IgD-negative memory B cell (primary cell): ENCODE measurements at regions not wholly inside any gene's neighbourhood (a gene's known extent, or its start where the extent isn't known, plus 50 kb on each side); places are given as distances from the start of the nearest gene placed in this dataset.
"Not testable (repeated sequence)": the region's sequence is repeated elsewhere in the genome, so short reads cannot be mapped to it uniquely, and the experiment has no call there.

Experiments
- H3K27ac Mint-ChIP-seq, 3 donors: one replicate each; pipeline ENCODE4 v1.8.0; 2020 to 2022; ENCODE audit warnings: mild to moderate bottlenecking in 3 of 3, mixed read lengths in 3 of 3, moderate library complexity in 1 of 3
- H3K27me3 Mint-ChIP-seq: one replicate; pipeline ENCODE4 v1.8.0; 2021; ENCODE audit warnings: mixed read lengths
- H3K36me3 Mint-ChIP-seq: one replicate; pipeline ENCODE4 v1.8.0; 2020; ENCODE audit warnings: mild to moderate bottlenecking, mixed read lengths
- H3K4me1 Mint-ChIP-seq, 3 donors: one replicate each; pipeline ENCODE4 v1.8.0; 2020 to 2022; ENCODE audit warnings: mixed read lengths in 3 of 3, mild to moderate bottlenecking in 1 of 3
- H3K4me3 Mint-ChIP-seq, 4 donors: one replicate each; pipeline ENCODE4 v1.8.0; 2020 to 2022; ENCODE audit warnings: mild to moderate bottlenecking in 4 of 4, mixed read lengths in 4 of 4, moderate library complexity in 3 of 4
- H3K9me3 Mint-ChIP-seq, 3 donors: one replicate each; pipeline ENCODE4 v1.8.0; 2020 to 2021; ENCODE audit warnings: mixed read lengths in 3 of 3, mild to moderate bottlenecking in 1 of 3

DNA sequence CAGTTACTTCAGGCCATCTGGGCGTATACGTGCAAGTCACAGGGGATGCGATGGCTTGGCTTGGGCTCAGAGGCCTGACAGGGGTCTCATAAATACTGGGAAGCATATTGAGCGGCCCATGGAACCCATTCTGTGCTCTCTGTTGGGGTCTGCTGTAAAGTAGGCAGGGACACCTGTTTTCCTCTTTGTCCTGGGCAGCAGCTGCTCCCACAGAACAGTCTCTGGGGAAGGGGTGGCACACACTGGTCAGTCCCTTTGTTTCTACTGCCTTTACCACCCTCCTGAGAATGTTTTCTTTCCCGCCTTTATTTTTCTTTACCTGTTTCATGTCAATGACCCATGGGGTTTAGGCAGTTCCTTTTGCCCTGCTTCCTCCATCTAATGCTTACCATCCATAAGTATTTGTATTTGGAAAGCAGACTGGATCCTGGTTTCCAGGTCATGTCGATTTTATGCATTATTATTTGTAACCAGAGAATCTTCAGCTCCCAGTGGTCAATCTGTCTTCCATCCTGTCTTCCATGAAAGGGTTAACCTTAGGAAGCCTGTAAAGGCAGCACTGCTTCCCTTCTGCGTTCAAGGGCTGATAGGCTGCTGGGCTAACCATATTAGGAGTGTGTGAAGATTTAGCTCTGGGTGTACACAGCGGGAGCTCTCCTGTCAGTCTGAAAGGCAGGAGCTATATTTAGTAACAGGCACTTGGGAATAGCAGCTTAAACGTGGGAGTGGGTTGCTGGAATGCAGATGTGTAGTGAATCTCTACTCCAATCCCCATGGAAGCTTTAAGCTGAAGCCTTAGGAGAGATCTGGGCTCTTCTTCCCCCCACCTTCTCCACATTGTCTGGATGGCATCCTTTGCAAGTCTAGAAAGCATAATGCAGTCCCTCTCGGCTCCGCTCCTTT is 124.0 kb downstream of the DYRK2 start:
- no peaks in the 10 kb centered on the region for H3K36me3 Mint-ChIP-seq
- H3K27ac Mint-ChIP-seq: no peak overlapping the region
- H3K9me3 Mint-ChIP-seq: no peaks in the 10 kb centered on the region
- H3K27me3 Mint-ChIP-seq: peaks cover 1% of the 10 kb centered on the region
- no peaks in the 10 kb centered on the region for H3K4me1 Mint-ChIP-seq
- H3K4me3 Mint-ChIP-seq: no peak overlapping the region

- Mint-ChIP-seq H3K27ac (no peak overlapping the region), H3K9me3 (peaks cover 0 to 2% (median 0%) of the 10 kb centered on the region in 3 donors), H3K4me3 (no peak overlapping the region), H3K27me3 (peaks cover 3% of the 10 kb centered on the region), H3K4me1 (no peaks in the 10 kb centered on the region), H3K36me3 (no peaks in the 10 kb centered on the region)
Observed at GRCh38 chr12:67773896-67774295, 125.4 kb downstream of the DYRK2 start.

- Mint-ChIP-seq H3K4me1 (no peaks in the 10 kb centered on the region), H3K9me3 (peaks cover 0 to 2% (median 0%) of the 10 kb centered on the region in 3 donors)
Observed at GRCh38 chr12:67774983-67775587, 126.5 kb downstream of the DYRK2 start.

GRCh38 chr12:67780580-67781084 is 132.1 kb downstream of the DYRK2 start:
- H3K36me3 Mint-ChIP-seq: no peaks in the 10 kb centered on the region
- peaks cover 0 to 2% (median 0%) of the 10 kb centered on the region in 3 donors for H3K9me3 Mint-ChIP-seq
- H3K27ac Mint-ChIP-seq: no peak overlapping the region
- H3K27me3 Mint-ChIP-seq: peaks cover 1% of the 10 kb centered on the region
- H3K4me1 Mint-ChIP-seq: peaks cover 13 to 28% (median 17%) of the 10 kb centered on the region in 3 donors
- H3K4me3 Mint-ChIP-seq: no peak overlapping the region

More at GRCh38 chr12:67774983-67775587, 126.5 kb downstream of the DYRK2 start:
- Mint-ChIP-seq H3K27me3 (peaks cover 3% of the 10 kb centered on the region), H3K4me3 (no peak overlapping the region), H3K36me3 (no peaks in the 10 kb centered on the region), H3K27ac (no peak overlapping the region)

- Mint-ChIP-seq H3K4me1 (peaks cover 25 to 44% (median 32%) of the 10 kb centered on the region in 3 donors), H3K4me3 (no peak overlapping the region), H3K9me3 (peaks cover 0 to 2% (median 0%) of the 10 kb centered on the region in 3 donors), H3K27ac (no peak overlapping the region), H3K36me3 (no peaks in the 10 kb centered on the region), H3K27me3 (peaks cover 4% of the 10 kb centered on the region)
Observed at GRCh38 chr12:67782573-67782972, 134.0 kb downstream of the DYRK2 start.

GRCh38 chr12:67783393-67783792 is 134.8 kb downstream of the DYRK2 start:
- H3K27me3 Mint-ChIP-seq: peaks cover 2% of the 10 kb centered on the region
- peaks cover 25 to 46% (median 32%) of the 10 kb centered on the region in 3 donors for H3K4me1 Mint-ChIP-seq
- no peaks in the 10 kb centered on the region for H3K36me3 Mint-ChIP-seq
- H3K9me3 Mint-ChIP-seq: no peaks in the 10 kb centered on the region
- H3K4me3 Mint-ChIP-seq: peak overlapping the region in 1 of 4 donors; percentile 4
- no peak overlapping the region for H3K27ac Mint-ChIP-seq

DNA sequence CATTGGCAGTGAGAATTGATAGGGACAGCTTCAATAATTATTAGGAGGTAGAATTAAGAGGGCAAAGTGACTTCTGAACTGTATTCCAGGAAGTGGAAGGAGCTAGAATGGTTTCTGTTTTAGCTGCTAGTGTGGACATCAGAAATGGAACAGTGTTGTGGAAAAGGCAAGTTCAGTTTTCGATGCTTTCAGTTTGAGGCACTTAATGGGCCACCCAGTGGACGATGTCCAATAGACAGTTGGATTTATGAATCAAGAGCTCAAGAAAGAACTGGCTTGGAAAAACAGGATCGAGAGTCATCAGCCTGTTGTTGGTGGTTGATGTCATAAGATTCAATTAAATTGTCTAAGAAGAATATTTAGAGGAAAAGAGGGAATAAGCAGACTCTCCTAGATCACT is 136.3 kb downstream of the DYRK2 start:
- Mint-ChIP-seq H3K27me3 (peaks cover 2% of the 10 kb centered on the region), H3K4me1 (peaks cover 25 to 47% (median 35%) of the 10 kb centered on the region in 3 donors), H3K4me3 (peak overlapping the region in 1 of 4 donors; percentile 4), H3K9me3 (no peaks in the 10 kb centered on the region), H3K36me3 (no peaks in the 10 kb centered on the region), H3K27ac (peak overlapping the region in 1 of 3 donors; percentile 75)

DNA sequence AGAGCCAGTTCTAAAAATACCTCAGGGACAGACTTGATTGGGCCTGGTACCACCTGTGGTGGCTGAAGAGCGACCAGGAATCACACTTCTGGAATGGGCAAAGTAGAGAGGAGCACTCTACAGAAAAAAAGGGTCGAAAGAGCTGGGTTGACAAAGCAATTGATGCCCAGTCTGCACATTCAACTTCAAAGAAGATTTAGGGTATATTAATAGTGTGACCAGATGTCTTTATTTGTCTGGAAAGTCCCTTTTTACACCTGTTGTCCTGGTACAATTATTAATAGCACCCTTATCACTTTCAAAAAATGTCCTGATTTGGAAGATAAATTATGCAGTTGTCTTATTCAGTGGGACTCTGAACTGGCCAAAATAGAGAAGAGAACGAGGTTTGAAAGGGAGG is 137.5 kb downstream of the DYRK2 start:
- H3K27me3 Mint-ChIP-seq: peaks cover 2% of the 10 kb centered on the region
- H3K36me3 Mint-ChIP-seq: no peaks in the 10 kb centered on the region
- H3K9me3 Mint-ChIP-seq: peaks cover 0 to 2% (median 0%) of the 10 kb centered on the region in 3 donors
- H3K27ac Mint-ChIP-seq: peak overlapping the region in 1 of 3 donors; percentile 0
- no peak overlapping the region for H3K4me3 Mint-ChIP-seq
- peaks cover 25 to 47% (median 35%) of the 10 kb centered on the region in 3 donors for H3K4me1 Mint-ChIP-seq

GRCh38 chr12:67788118-67788517 is 139.6 kb downstream of the DYRK2 start:
- H3K4me3 Mint-ChIP-seq: no peak overlapping the region
- peaks cover 2% of the 10 kb centered on the region for H3K27me3 Mint-ChIP-seq
- H3K4me1 Mint-ChIP-seq: peaks cover 25 to 41% (median 35%) of the 10 kb centered on the region in 3 donors
- no peaks in the 10 kb centered on the region for H3K36me3 Mint-ChIP-seq
- H3K27ac Mint-ChIP-seq: no peak overlapping the region
- H3K9me3 Mint-ChIP-seq: peaks cover 0 to 5% (median 4%) of the 10 kb centered on the region in 3 donors

- Mint-ChIP-seq H3K27ac (no peak overlapping the region), H3K36me3 (no peaks in the 10 kb centered on the region), H3K4me1 (peaks cover 21 to 32% (median 28%) of the 10 kb centered on the region in 3 donors), H3K27me3 (peaks cover 2% of the 10 kb centered on the region), H3K4me3 (no peak overlapping the region), H3K9me3 (peaks cover 0 to 5% (median 4%) of the 10 kb centered on the region in 3 donors)
Observed at GRCh38 chr12:67789266-67789665, 140.7 kb downstream of the DYRK2 start.

- Mint-ChIP-seq H3K27ac (no peak overlapping the region), H3K4me3 (no peak overlapping the region), H3K27me3 (peaks cover 2% of the 10 kb centered on the region), H3K9me3 (peaks cover 0 to 5% (median 4%) of the 10 kb centered on the region in 3 donors), H3K4me1 (peaks cover 12 to 19% (median 18%) of the 10 kb centered on the region in 3 donors), H3K36me3 (no peaks in the 10 kb centered on the region)
Observed at GRCh38 chr12:67790660-67791059, 142.1 kb downstream of the DYRK2 start.

DNA sequence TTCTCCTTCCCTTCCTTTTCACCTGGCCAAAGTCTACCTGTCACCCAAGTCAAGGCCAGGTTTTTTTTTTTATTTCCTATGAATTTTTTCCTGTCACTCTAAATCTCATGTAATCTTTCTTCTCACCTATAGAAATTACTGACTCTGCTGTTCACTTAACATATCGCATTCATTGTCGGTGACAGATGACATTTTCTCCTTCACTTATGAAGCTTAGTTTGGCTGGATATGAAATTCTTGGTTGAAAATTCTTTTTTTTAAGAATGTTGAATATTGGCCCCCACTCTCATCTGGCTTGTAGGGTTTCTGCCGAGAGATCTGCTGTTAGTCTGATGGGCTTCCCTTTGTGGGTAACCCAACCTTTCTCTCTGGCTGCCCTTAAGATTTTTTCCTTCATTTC is 142.8 kb downstream of the DYRK2 start:
- H3K27me3 Mint-ChIP-seq, H3K27ac Mint-ChIP-seq, H3K36me3 Mint-ChIP-seq, H3K9me3 Mint-ChIP-seq, H3K4me3 Mint-ChIP-seq: not testable (repeated sequence)
- peaks cover 5 to 12% (median 11%) of the 10 kb centered on the region in 3 donors for H3K4me1 Mint-ChIP-seq

- Mint-ChIP-seq H3K9me3 (peaks cover 0 to 5% (median 4%) of the 10 kb centered on the region in 3 donors), H3K27ac (no peak overlapping the region), H3K36me3 (no peaks in the 10 kb centered on the region), H3K4me1 (peaks cover 0 to 4% (median 3%) of the 10 kb centered on the region in 3 donors), H3K4me3 (no peak overlapping the region), H3K27me3 (no peaks in the 10 kb centered on the region)
Observed at GRCh38 chr12:67792185-67792584, 143.6 kb downstream of the DYRK2 start.

GRCh38 chr12:67794161-67794560 is 145.6 kb downstream of the DYRK2 start:
- Mint-ChIP-seq H3K36me3 (no peaks in the 10 kb centered on the region), H3K4me1 (peaks cover 0 to 2% (median 0%) of the 10 kb centered on the region in 3 donors), H3K4me3 (no peak overlapping the region), H3K27ac (no peak overlapping the region), H3K27me3 (no peaks in the 10 kb centered on the region), H3K9me3 (peaks cover 0 to 5% (median 4%) of the 10 kb centered on the region in 3 donors)

DNA sequence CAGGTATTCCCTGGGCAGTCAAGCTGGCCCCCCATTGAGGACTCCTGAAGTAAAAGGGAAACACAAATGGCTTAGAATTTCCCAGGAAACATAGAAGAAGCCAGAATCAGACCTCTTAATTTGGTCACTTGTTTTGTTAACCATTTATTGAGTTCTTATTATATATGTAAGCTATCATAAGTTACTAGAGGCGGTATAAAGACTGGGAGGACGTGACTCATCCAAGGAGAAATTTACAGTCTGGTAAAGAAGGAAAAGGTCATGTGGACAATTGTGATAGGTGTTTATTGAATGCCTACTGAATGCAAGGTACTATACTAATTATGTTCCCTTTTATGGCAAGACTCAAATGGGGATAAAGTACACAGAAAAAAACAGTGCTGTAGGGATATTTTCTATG is 146.7 kb downstream of the DYRK2 start:
- no peak overlapping the region for H3K4me3 Mint-ChIP-seq
- peaks cover 0 to 2% (median 1%) of the 10 kb centered on the region in 3 donors for H3K4me1 Mint-ChIP-seq
- peaks cover 0 to 5% (median 4%) of the 10 kb centered on the region in 3 donors for H3K9me3 Mint-ChIP-seq
- H3K36me3 Mint-ChIP-seq: no peaks in the 10 kb centered on the region
- H3K27ac Mint-ChIP-seq: no peak overlapping the region
- H3K27me3 Mint-ChIP-seq: no peaks in the 10 kb centered on the region
